PC-3 (cell line): ENCODE measurements at regions not wholly inside any gene's neighbourhood (a gene's known extent, or its start where the extent isn't known, plus 50 kb on each side); places are given as distances from the start of the nearest gene placed in this dataset.

Experiments used
- ATAC-seq: fragments of 200-7000 bp; cut with Tn5 transposase; 2 replicates; pipeline ENCODE4 v1.9.1; 2020; ENCODE audit warnings: mild to moderate bottlenecking, moderate library complexity
- BruUV-seq: library from RNA; stranded (reverse); fragments of 400-500 nt; replicated peaks from 2 replicates; lab custom pipeline; 2021; lab: Mats Ljungman, UMichigan
- CTCF ChIA-PET: fragments of 300-600 bp; sonication (Branson Sonifier 250); formaldehyde crosslinking; loops from one replicate; lab custom pipeline; 2022; ENCODE audit warnings: antibody characterized with exemption; lab: Charles Lee
- POLR2A ChIA-PET: fragments of 300-600 bp; sonication (Branson Sonifier 250); formaldehyde crosslinking; loops from one replicate; lab custom pipeline; 2022; ENCODE audit warnings: antibody characterized with exemption; ENCODE audit not compliant: unreplicated experiment; lab: Charles Lee
- DNase-seq: peaks from one replicate; pipeline ENCODE4 v3.0.0-alpha.2; 2015
- H2AFZ ChIP-seq: fragments of 300-600 bp; sonication (generic); 2 replicates; pipeline ENCODE4 v1.6.0; 2016; ENCODE audit warnings: antibody characterized with exemption, low read length
- H3F3A ChIP-seq: fragments of 300-600 bp; sonication (generic); one replicate; pipeline ENCODE4 v1.6.0; 2017; ENCODE audit warnings: antibody characterized with exemption, low read length, control low read depth, mild to moderate bottlenecking; ENCODE audit not compliant: unreplicated experiment
- H3K27ac ChIP-seq: fragments of 300-600 bp; sonication (generic); 2 replicates; pipeline ENCODE4 v1.5.1; 2016; ENCODE audit warnings: mild to moderate bottlenecking, low read length
- H3K27me3 ChIP-seq: fragments of 300-600 bp; sonication (generic); 2 replicates; pipeline ENCODE4 v1.6.1; 2016; ENCODE audit warnings: low read length, mixed read lengths
- H3K36me3 ChIP-seq: fragments of 300-600 bp; sonication (generic); 2 replicates; pipeline ENCODE4 v1.6.1; 2016; ENCODE audit warnings: low read depth, mixed run types, low read length, mixed read lengths
- H3K4me1 ChIP-seq: fragments of 300-600 bp; sonication (generic); 2 replicates; pipeline ENCODE4 v1.5.1; 2016; ENCODE audit warnings: low read length; ENCODE audit not compliant: insufficient read depth
- H3K4me2 ChIP-seq: fragments of 300-600 bp; sonication (generic); 2 replicates; pipeline ENCODE4 v1.6.0; 2016; ENCODE audit warnings: low read length
- H3K4me3 ChIP-seq: fragments of 300-600 bp; sonication (generic); 2 replicates; pipeline ENCODE4 v1.5.1; 2016; ENCODE audit warnings: mild to moderate bottlenecking, low read length, mixed read lengths
- H3K79me2 ChIP-seq: fragments of 300-600 bp; sonication (generic); 2 replicates; pipeline ENCODE4 v1.6.1; 2017; ENCODE audit warnings: low read length, mixed read lengths
- H3K9ac ChIP-seq: fragments of 300-600 bp; sonication (generic); 2 replicates; pipeline ENCODE4 v1.6.0; 2016; ENCODE audit warnings: mild to moderate bottlenecking, low read length
- H3K9me2 ChIP-seq: fragments of 300-600 bp; sonication (generic); replicated peaks from 2 replicates; pipeline ENCODE4 v1.6.1; 2016; ENCODE audit warnings: mixed run types, low read length, mixed read lengths
- H3K9me3 ChIP-seq: fragments of 300-600 bp; sonication (generic); 2 replicates; pipeline ENCODE4 v1.6.1; 2016; ENCODE audit warnings: low read length, mixed read lengths
- H4K20me1 ChIP-seq: fragments of 300-600 bp; sonication (generic); 2 replicates; pipeline ENCODE4 v1.6.1; 2016; ENCODE audit warnings: low read length, mixed read lengths
- CTCF ChIP-seq: fragments of 300-600 bp; sonication (generic); conservative IDR thresholded peaks from 2 replicates; pipeline ENCODE4 v1.5.1; 2017; ENCODE audit warnings: antibody characterized with exemption, low read depth, mild to moderate bottlenecking, low read length
- EZH2 ChIP-seq: fragments of 300-600 bp; sonication (generic); IDR thresholded peaks from one replicate; pipeline ENCODE4 v1.6.1; 2017; ENCODE audit warnings: antibody characterized with exemption, mild to moderate bottlenecking, low read length; ENCODE audit not compliant: unreplicated experiment
- EZH2phosphoT487 ChIP-seq: fragments of 300-600 bp; sonication (generic); IDR thresholded peaks from 2 replicates; pipeline ENCODE4 v1.6.1; 2018; ENCODE audit warnings: mild to moderate bottlenecking, antibody characterized with exemption, low read length, borderline replicate concordance
- intact Hi-C: fragments of 100-400 bp; cut with micrococcal nuclease; formaldehyde crosslinking; loops from 2 replicates; pipeline ENCODE4 v1.9.0; 2023

- ATAC-seq (no peak), DNase-seq (no peak)
- no peak overlapping the region for H2AFZ ChIP-seq
- no peaks in the 10 kb centered on the region for H3F3A ChIP-seq
- no peaks in the 10 kb centered on the region for H3K9me2 ChIP-seq
- no peak overlapping the region for H3K4me3 ChIP-seq
- H3K9me3 ChIP-seq: no peaks in the 10 kb centered on the region
- H3K79me2 ChIP-seq: peaks cover 7% of the 10 kb centered on the region; the same call in 1 of the 2 replicates
- no peaks in the 10 kb centered on the region for H3K36me3 ChIP-seq
- H3K27me3 ChIP-seq: no peaks in the 10 kb centered on the region
- TF ChIP-seq CTCF: no peak
- no peak for TF ChIP-seq EZH2phosphoT487
- TF ChIP-seq EZH2: no peak
- CTCF ChIA-PET: no interaction called here
- no TSS peak for BruUV-seq
- no peak overlapping the region for H3K27ac ChIP-seq
- H3K9ac ChIP-seq: no peak overlapping the region
- intact Hi-C loops: no loop called here
- peaks cover 7% of the 10 kb centered on the region; the same call in 1 of the 2 replicates for H4K20me1 ChIP-seq
- no peaks in the 10 kb centered on the region for H3K4me1 ChIP-seq
- no peak overlapping the region for H3K4me2 ChIP-seq
- POLR2A ChIA-PET: no interaction called here
These were observed 80.7 kb downstream of the TET3 start for GRCh38 chr2:74065456-74065855.

- no peaks in the 10 kb centered on the region for H3K9me3 ChIP-seq
- H3K4me2 ChIP-seq: no peak overlapping the region
- no peak for ATAC-seq
- H3K79me2 ChIP-seq: peaks cover 7% of the 10 kb centered on the region; the same call in 1 of the 2 replicates
- no peak overlapping the region for H3K4me3 ChIP-seq
- no peak overlapping the region for H2AFZ ChIP-seq
- ChIA-PET CTCF (no interaction called here), POLR2A (no interaction called here)
- peak; percentile 7 for DNase-seq
- H3K27ac ChIP-seq: no peak overlapping the region
- H3K9ac ChIP-seq: no peak overlapping the region
- no peaks in the 10 kb centered on the region for H3K4me1 ChIP-seq
- TF ChIP-seq EZH2 (no peak), EZH2phosphoT487 (no peak), CTCF (no peak)
- no peaks in the 10 kb centered on the region for H3K27me3 ChIP-seq
- no peaks in the 10 kb centered on the region for H3K9me2 ChIP-seq
- H3K36me3 ChIP-seq: no peaks in the 10 kb centered on the region
- no peaks in the 10 kb centered on the region for H3F3A ChIP-seq
- intact Hi-C loops: no loop called here
- H4K20me1 ChIP-seq: peaks cover 7% of the 10 kb centered on the region; the same call in 1 of the 2 replicates
- no TSS peak for BruUV-seq
These were observed 81.1 kb downstream of the BOLA3 start for GRCh38 chr2:74066491-74067203.

- H3K36me3 ChIP-seq: no peaks in the 10 kb centered on the region
- H3K4me3 ChIP-seq: no peak overlapping the region
- H3K79me2 ChIP-seq: peaks cover 7% of the 10 kb centered on the region; the same call in 1 of the 2 replicates
- intact Hi-C loops: no loop called here
- CTCF ChIA-PET: no interaction called here
- no peak overlapping the region for H2AFZ ChIP-seq
- H3K27me3 ChIP-seq: no peaks in the 10 kb centered on the region
- no peak overlapping the region for H3K27ac ChIP-seq
- H3K4me2 ChIP-seq: no peak overlapping the region
- no peaks in the 10 kb centered on the region for H3K4me1 ChIP-seq
- ATAC-seq: no peak
- no peaks in the 10 kb centered on the region for H3F3A ChIP-seq
- BruUV-seq: no TSS peak
- TF ChIP-seq EZH2phosphoT487 (no peak), EZH2 (no peak), CTCF (no peak)
- peaks cover 7% of the 10 kb centered on the region; the same call in 1 of the 2 replicates for H4K20me1 ChIP-seq
- no peaks in the 10 kb centered on the region for H3K9me2 ChIP-seq
- H3K9me3 ChIP-seq: no peaks in the 10 kb centered on the region
- no peak for DNase-seq
- H3K9ac ChIP-seq: no peak overlapping the region
- POLR2A ChIA-PET: no interaction called here
These were observed 80.4 kb downstream of the BOLA3 start for GRCh38 chr2:74067221-74067747.
